HG03575 (cell line): ENCODE measurements at regions not wholly inside any gene's neighbourhood (a gene's known extent, or its start where the extent isn't known, plus 50 kb on each side); places are given as distances from the start of the nearest gene placed in this dataset.

Experiments
- ATAC-seq: cut with Tn5 transposase; IDR thresholded peaks from one replicate; pipeline ENCODE4 v1.9.1; 2021; ENCODE audit not compliant: unreplicated experiment, insufficient number of reproducible peaks, low FRiP score; ENCODE audit errors: extremely low read depth

- no peak for ATAC-seq
These were observed 106.3 kb downstream of the OGFRL1 start for GRCh38 chr6:71394926-71395325.

- ATAC-seq, result no peak
These were observed 107.3 kb downstream of the OGFRL1 start for GRCh38 chr6:71395731-71396409.

GRCh38 chr6:71396410-71396801, 107.8 kb downstream of the OGFRL1 start:
- ATAC-seq, result peak; percentile 89

- no peak for ATAC-seq
These were observed 110.7 kb downstream of the OGFRL1 start for GRCh38 chr6:71399279-71399678.

GRCh38 chr6:71400852-71401251, 112.2 kb downstream of the OGFRL1 start:
- no peak for ATAC-seq

GRCh38 chr6:71402096-71402495, 113.5 kb downstream of the OGFRL1 start:
- ATAC-seq, result no peak

GRCh38 chr6:71403422-71404134, 115.0 kb downstream of the OGFRL1 start:
- ATAC-seq, result no peak

GRCh38 chr6:71404145-71404966, 115.7 kb downstream of the OGFRL1 start:
- ATAC-seq, result no peak

GRCh38 chr6:71404967-71405278, 116.3 kb downstream of the OGFRL1 start:
- ATAC-seq, result no peak

- no peak for ATAC-seq
These were observed 116.8 kb downstream of the OGFRL1 start for GRCh38 chr6:71405416-71405815.

- no peak for ATAC-seq
These were observed 118.6 kb downstream of the OGFRL1 start for GRCh38 chr6:71406865-71407860.

GRCh38 chr6:71408787-71409723, 120.4 kb downstream of the OGFRL1 start:
- ATAC-seq, result no peak

GRCh38 chr6:71410164-71410566, 121.6 kb downstream of the OGFRL1 start:
- no peak for ATAC-seq

GRCh38 chr6:71410681-71411080, 122.1 kb downstream of the OGFRL1 start:
- no peak for ATAC-seq

GRCh38 chr6:71411882-71412281, 123.3 kb downstream of the OGFRL1 start:
- ATAC-seq, result no peak

GRCh38 chr6:71412559-71413140, 124.0 kb downstream of the OGFRL1 start:
- no peak for ATAC-seq

- no peak for ATAC-seq
These were observed 125.9 kb downstream of the OGFRL1 start for GRCh38 chr6:71414486-71414885.
